ENCODE measurements at regions not wholly inside any gene's neighbourhood (a gene's known extent, or its start where the extent isn't known, plus 50 kb on each side); places are given as distances from the start of the nearest gene placed in this dataset.

DNA sequence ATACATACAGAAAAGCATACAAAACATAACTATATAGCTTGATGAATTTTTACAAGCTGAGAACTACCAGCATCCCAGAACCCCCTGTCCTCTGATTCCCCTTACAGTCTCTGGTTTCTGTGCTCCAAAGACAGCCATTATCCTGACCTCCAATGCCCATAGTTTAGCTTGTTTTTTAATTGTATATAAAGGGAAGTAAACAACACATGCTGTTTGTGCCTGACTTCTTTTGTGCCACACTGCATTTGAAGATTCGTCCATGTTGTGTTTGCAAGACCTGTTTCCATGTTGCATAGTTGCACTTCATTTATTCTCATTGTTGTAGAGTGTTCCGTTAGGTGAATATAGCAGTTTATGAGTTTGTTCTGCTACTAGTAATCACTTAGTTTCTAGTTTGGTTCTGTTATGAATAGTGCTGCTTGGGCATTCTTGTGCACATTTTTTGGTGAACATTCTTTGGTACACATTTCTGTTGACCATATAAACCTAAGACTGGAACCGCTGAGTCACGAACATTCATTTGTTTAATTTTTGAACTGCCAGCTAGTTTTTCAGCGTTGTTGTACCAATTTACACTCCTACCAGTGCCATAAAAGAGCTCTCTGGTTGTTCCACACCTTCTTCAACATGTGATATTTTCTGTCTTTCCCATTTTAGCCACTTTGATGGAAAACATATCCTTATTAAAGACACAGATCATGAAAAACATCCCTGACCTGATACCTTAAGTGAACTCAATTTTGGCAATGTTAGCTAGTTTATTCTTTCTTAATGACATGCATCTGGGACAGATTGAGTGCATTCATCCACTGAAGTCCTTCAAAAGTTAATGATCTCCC is 78.1 kb upstream of the ANXA1 start:
- TF ChIP-seq, protein P1, sequence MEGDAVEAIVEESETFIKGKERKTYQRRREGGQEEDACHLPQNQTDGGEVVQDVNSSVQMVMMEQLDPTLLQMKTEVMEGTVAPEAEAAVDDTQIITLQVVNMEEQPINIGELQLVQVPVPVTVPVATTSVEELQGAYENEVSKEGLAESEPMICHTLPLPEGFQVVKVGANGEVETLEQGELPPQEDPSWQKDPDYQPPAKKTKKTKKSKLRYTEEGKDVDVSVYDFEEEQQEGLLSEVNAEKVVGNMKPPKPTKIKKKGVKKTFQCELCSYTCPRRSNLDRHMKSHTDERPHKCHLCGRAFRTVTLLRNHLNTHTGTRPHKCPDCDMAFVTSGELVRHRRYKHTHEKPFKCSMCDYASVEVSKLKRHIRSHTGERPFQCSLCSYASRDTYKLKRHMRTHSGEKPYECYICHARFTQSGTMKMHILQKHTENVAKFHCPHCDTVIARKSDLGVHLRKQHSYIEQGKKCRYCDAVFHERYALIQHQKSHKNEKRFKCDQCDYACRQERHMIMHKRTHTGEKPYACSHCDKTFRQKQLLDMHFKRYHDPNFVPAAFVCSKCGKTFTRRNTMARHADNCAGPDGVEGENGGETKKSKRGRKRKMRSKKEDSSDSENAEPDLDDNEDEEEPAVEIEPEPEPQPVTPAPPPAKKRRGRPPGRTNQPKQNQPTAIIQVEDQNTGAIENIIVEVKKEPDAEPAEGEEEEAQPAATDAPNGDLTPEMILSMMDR (conservative IDR thresholded peaks at IDR 0.05; ENCODE audit: low read depth, low read length): no peak
- DNase-seq (ENCODE audit: low read depth): peak; percentile 46
- H3K4me3 ChIP-seq (ENCODE audit: low read depth, low read length): no peak overlapping the region

- TF ChIP-seq, protein P1 (conservative IDR thresholded peaks at IDR 0.05; ENCODE audit: low read depth, low read length): peak; percentile 15
- no peak overlapping the region for H3K4me3 ChIP-seq (ENCODE audit: low read depth, low read length)
- DNase-seq (ENCODE audit: low read depth): no peak
These were observed 84.6 kb upstream of the ANXA1 start for GRCh38 chr9:73067074-73067473.

- no peak for DNase-seq (ENCODE audit: low read depth)
- no peak overlapping the region for H3K4me3 ChIP-seq (ENCODE audit: low read depth, low read length)
- TF ChIP-seq, protein P1 (conservative IDR thresholded peaks at IDR 0.05; ENCODE audit: low read depth, low read length): no peak
These were observed 86.2 kb upstream of the ANXA1 start for GRCh38 chr9:73065439-73065838.

- no peak overlapping the region for H3K4me3 ChIP-seq (ENCODE audit: low read depth, low read length)
- no peak for DNase-seq (ENCODE audit: low read depth)
- TF ChIP-seq, protein P1 (conservative IDR thresholded peaks at IDR 0.05; ENCODE audit: low read depth, low read length): no peak
These were observed 87.3 kb upstream of the ANXA1 start for GRCh38 chr9:73064315-73064714.

DNA sequence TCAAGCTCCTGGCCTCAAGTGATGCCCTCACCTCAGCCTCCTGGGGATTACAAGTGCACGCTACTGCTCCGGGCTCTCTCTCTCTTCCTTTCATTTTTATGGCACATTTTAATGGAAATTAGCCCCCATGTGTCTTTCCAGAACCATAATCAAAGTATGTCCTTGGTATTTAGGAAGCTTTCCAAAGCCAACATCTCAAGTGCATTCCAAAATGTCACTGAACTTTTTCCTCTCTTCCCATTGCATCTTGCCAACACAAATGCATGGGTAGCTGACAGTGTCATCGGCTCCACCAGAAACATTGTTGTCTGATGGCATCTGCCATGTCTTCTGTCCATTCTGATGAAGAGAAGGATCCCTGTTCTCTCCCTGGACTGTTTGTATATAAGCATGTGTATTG is 90.5 kb upstream of the ANXA1 start:
- no peak for DNase-seq (ENCODE audit: low read depth)
- TF ChIP-seq, protein P1 (conservative IDR thresholded peaks at IDR 0.05; ENCODE audit: low read depth, low read length): no peak
- no peak overlapping the region for H3K4me3 ChIP-seq (ENCODE audit: low read depth, low read length)

GRCh38 chr9:73059247-73059646 is 92.4 kb upstream of the ANXA1 start:
- TF ChIP-seq, protein P1 (conservative IDR thresholded peaks at IDR 0.05; ENCODE audit: low read depth, low read length): no peak
- H3K4me3 ChIP-seq (ENCODE audit: low read depth, low read length): no peak overlapping the region
- no peak for DNase-seq (ENCODE audit: low read depth)

DNA sequence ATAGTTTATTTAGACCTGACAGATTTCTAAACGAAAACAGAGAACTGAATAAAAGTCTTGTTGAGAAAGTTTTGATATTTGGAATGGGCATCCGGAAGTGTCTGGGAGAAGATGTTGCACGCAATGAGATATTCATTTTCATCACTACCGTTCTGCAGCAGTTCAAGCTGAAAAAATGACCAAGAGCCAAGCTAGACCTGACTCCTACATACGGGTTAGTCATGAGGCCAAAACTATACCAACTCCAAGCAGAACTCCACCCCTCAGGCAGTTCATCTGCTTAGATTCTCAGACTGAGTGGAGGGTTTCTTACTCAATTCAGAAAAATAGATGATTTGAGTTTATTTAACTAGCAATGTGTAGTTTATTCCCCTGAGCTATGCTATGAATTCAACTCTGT is 95.4 kb upstream of the ANXA1 start:
- TF ChIP-seq, protein P1 (conservative IDR thresholded peaks at IDR 0.05; ENCODE audit: low read depth, low read length): no peak

More for the DNA sequence above, 95.4 kb upstream of the ANXA1 start:
- no peak overlapping the region for H3K4me3 ChIP-seq (ENCODE audit: low read depth, low read length)
- no peak for DNase-seq (ENCODE audit: low read depth)

Data from choroid plexus epithelial cell (primary cell).